GM18498 (cell line): ENCODE measurements at regions not wholly inside any gene's neighbourhood (a gene's known extent, or its start where the extent isn't known, plus 50 kb on each side); places are given as distances from the start of the nearest gene placed in this dataset.
"Not testable (repeated sequence)": the region's sequence is repeated elsewhere in the genome, so short reads cannot be mapped to it uniquely, and the experiment has no call there.

Experiments used
- ATAC-seq: cut with Tn5 transposase; IDR thresholded peaks from one replicate; pipeline ENCODE4 v1.9.1; 2021; ENCODE audit warnings: mild to moderate bottlenecking, moderate library complexity; ENCODE audit not compliant: unreplicated experiment

GRCh38 chr12:125860672-125861288 is 795.5 kb downstream of the AACS start:
- no peak for ATAC-seq

- no peak for ATAC-seq
Observed at GRCh38 chr12:125861299-125862281, 796.4 kb downstream of the AACS start.

- ATAC-seq = not testable (repeated sequence)
Observed at GRCh38 chr12:125865236-125865635, 800.0 kb downstream of the AACS start.

- ATAC-seq = no peak
Observed at GRCh38 chr12:125871811-125872594, 806.8 kb downstream of the AACS start.

GRCh38 chr12:125873016-125873415 is 807.8 kb downstream of the AACS start:
- no peak for ATAC-seq

- no peak for ATAC-seq
Observed at GRCh38 chr12:125878483-125878882, 813.2 kb downstream of the AACS start.

GRCh38 chr12:125882141-125882540 is 816.9 kb downstream of the AACS start:
- no peak for ATAC-seq

- ATAC-seq = no peak
Observed at GRCh38 chr12:125888921-125889320, 823.7 kb downstream of the AACS start.

- ATAC-seq = no peak
Observed at GRCh38 chr12:125889742-125890141, 824.5 kb downstream of the AACS start.

GRCh38 chr12:125890366-125890905 is 825.2 kb downstream of the AACS start:
- no peak for ATAC-seq

- ATAC-seq = no peak
Observed at GRCh38 chr12:125890971-125891370, 825.7 kb downstream of the AACS start.

- ATAC-seq = no peak
Observed at GRCh38 chr12:125892276-125892675, 827.0 kb downstream of the AACS start.

- no peak for ATAC-seq
Observed at GRCh38 chr12:125902991-125903390, 837.8 kb downstream of the AACS start.

GRCh38 chr12:125907351-125907750 is 842.1 kb downstream of the AACS start:
- ATAC-seq = no peak

GRCh38 chr12:125919856-125920470 is 854.7 kb downstream of the AACS start:
- ATAC-seq = no peak

GRCh38 chr12:125922330-125922729 is 857.1 kb downstream of the AACS start:
- no peak for ATAC-seq

GRCh38 chr12:125936502-125936901 is 871.3 kb downstream of the AACS start:
- ATAC-seq = no peak

GRCh38 chr12:125944446-125944845 is 879.2 kb downstream of the AACS start:
- ATAC-seq = no peak

GRCh38 chr12:125949471-125949870 is 884.2 kb downstream of the AACS start:
- no peak for ATAC-seq

- ATAC-seq = no peak
Observed at GRCh38 chr12:125954362-125954761, 889.1 kb downstream of the AACS start.

GRCh38 chr12:125956186-125956585 is 891.0 kb downstream of the AACS start:
- ATAC-seq = no peak
